Suppressor macrophage (primary cell): ENCODE measurements at regions not wholly inside any gene's neighbourhood (a gene's known extent, or its start where the extent isn't known, plus 50 kb on each side); places are given as distances from the start of the nearest gene placed in this dataset.
A peak's percentile ranks its signal among the peaks of the same experiment; 100 is the strongest.
"Not testable (repeated sequence)": the region's sequence is repeated elsewhere in the genome, so short reads cannot be mapped to it uniquely, and the experiment has no call there.

ENCODE experiments used
- DNase-seq, 4 experiments: peaks; one replicate each; pipeline ENCODE4 v3.0.0-alpha.2; 2020 to 2022

DNA sequence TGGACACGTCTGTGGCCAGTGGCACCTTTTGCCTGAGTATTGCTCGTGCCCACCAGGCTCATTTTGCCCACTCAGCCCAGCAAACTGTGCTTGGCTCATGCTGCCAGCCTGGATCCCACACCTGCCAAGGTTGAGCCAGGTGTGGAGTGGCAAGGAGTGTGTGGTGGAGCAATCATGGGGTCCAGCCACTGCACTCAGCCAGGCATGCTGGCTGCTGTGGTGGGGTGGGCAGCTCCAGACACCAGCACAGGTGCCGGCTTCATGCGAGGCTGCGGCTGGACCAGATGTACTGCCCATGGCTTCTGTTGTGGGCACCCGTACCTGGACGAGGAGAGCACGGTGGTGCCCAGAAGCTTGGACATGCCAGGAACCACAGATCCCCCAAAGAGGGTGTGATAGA is 364.1 kb downstream of the TMEM38B start:
- DNase-seq, result no peak

DNA sequence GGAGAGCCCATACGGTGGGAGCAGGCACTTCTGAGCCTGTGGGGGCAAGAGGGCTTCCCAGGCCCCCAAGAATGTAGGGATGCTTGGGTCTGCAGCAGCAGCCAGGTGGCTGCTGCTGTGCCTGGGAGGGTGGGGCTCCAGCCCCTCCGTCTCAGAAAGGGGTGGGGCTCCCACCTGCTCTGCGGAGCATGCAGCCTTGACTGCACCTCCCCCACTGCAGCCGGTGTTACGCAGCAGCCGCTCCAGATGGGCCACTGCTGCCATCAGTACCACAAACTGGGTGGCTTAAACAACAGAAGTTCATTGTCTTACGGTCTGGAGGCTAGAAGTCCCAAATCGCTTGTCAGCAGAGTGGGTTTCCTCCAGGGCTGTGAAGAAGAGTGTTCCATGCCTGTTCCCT is 365.5 kb downstream of the TMEM38B start:
- DNase-seq, result no peak

DNA sequence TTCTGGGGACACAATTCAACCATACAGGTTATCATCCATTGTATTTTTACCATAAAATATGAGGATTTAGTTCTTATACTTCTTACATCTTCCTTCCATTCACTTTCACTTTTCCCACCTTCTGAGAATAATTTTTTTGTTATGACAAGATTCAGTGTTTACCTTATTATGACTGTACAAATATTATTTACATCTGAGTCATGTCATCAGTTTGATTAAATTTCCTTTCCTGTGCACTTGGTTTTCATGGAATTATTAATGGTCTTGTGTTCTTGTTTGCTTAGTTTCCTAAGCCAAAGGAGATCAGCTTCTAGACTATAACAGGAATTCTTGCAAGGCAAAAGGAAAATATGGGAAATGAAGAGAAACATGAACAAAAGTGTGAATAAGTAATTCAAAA is 366.5 kb downstream of the TMEM38B start:
- DNase-seq, result no peak

DNA sequence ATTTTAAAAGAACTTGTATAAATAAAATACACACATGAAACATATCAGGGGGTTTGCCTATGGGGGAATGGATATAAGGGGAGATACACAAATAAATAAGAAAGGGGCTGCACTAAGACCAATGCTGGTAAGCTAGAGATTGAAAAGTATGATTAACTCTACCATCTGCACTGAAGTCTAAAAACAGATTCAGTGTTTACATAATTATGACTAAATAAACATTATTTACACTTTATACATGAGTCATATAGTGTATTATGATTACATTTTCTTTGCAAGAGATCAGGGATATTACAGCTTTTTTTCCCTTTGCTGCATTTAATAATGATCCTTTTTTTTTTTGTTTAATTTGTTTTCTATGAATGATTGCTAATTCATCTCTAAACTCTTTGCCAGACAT is 367.9 kb downstream of the TMEM38B start:
- no peak for DNase-seq

DNA sequence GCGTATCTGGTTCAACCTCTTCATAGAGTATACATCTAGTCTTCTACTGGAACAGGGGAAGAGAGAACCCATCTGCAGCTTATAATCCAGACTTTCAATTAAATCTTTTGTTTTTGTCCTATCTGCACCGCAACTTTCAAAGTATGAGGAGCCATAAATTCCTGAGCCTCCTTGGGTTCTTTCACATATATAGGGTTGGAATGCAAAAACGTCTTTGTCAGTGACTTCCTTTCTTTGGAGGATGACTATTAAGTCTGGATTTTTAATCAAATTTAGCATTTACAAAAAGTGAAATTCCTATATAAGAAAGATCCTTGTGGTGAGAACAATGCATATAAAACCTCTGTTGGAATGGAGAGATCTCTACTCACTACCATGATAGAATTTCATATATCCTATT is 370.8 kb downstream of the TMEM38B start:
- no peak for DNase-seq

DNA sequence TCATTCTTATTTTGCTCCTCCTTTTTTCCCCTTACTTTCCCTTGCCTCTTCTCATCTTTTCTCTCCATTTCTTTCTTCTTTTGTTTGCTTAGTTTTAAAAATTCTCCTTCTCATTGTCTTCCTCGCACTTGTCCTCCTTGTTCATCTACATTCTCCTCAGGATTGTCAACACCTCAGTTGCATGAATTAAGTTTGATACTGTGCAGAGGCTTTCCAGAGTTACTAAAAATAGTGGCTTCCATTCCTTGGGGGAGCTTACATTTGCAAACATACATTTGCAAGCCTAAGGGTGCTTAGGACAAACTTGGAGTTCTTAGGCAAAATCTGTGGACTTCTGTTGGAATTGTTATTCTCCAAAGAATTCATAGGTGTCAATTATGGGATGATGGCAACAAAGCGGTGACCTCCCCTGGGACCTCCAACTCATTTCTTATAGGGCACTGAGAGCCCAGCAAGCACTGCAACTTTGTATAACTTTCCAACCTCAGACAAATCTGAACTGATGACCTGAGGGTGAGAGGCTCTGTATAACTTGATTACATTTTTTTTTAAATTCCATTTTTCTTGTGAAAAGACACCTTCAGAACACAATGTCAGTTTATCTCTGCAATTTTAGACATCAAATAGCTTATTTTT is 371.4 kb downstream of the TMEM38B start:
- no peak for DNase-seq

DNA sequence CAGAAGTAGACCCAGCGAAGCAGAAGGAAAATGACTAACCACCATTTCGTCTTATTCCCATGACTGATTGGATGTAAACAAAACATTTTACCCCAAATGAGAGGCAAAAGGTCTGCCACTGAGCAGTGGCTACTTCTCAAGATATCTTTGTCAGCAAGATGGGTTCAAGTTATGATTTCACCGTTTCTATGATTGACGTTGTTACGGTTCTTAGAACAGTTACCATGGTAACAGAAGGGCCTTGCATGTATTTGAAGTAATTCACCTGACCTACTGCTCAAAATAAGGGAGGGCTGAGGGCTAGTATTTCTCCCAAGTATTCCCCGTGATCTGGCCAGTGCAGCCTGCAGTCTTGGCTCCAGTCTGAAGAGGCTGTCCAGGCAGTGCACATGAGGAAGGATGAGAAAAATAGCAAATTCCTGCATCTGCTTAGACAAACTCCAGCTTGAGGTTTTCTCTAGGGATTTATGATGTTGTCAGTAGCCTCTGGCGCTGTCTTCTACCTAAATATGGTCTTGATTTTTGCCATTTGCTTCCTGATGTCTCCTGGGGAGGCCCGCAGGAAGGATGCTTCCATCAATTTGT is 372.7 kb downstream of the TMEM38B start:
- no peak for DNase-seq

DNA sequence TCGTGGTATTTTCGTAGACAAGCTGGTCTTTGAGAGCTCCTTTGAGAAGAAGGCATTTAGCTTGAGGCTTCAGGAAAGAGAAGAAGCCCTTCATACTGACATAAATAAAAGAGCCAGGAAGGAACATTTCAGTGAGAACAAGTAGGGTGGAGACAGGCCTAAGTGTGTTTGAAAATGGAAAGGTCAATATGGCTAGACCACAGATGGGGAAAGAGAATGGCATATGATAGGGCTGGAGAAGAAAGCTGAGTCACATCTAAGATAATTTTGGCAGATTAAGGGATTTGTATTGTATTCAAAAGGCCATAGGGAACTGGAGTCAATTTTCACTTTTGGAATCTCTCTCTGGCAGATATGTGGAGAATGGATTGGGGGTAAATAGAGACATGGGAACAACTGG is 374.9 kb downstream of the TMEM38B start:
- DNase-seq, result no peak

DNA sequence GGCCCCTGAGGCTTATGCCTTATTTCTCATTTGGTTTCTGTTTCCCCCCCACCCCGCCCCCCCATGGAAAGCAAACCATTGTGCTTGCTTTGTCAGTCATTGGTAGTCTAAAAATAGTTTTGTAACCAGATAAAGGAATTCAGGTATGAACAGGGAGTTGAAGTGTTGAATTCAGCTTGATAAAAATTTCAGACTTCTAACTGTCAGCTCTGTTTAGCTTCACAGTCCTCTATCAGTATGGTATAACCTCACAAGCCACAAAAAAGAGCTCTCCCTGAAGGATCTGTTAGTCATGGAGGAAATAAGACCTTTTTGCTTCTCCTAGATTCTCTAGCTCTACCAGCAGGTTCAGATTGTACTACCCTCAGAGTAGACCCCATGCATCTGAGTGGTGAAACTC is 378.1 kb downstream of the TMEM38B start:
- no peak for DNase-seq

DNA sequence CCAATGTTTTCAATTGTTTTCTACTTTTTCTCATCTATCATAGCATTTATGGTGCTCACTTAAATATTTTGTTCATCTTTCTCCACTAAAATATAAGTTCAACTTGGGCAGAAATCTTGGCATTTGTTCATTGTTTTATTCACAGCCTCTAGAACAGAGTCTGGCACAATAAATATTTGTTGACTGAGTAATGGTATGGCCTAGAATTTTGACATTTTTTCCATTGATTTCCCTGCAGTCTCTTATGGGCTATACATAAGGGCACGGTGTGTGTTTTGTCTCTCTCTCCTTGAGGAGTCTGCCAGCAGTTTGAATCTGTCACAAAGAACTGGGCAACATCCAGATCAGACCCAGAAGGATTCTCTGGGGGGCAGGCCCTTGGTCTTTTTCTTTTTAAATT is 379.7 kb downstream of the TMEM38B start:
- DNase-seq, result no peak

DNA sequence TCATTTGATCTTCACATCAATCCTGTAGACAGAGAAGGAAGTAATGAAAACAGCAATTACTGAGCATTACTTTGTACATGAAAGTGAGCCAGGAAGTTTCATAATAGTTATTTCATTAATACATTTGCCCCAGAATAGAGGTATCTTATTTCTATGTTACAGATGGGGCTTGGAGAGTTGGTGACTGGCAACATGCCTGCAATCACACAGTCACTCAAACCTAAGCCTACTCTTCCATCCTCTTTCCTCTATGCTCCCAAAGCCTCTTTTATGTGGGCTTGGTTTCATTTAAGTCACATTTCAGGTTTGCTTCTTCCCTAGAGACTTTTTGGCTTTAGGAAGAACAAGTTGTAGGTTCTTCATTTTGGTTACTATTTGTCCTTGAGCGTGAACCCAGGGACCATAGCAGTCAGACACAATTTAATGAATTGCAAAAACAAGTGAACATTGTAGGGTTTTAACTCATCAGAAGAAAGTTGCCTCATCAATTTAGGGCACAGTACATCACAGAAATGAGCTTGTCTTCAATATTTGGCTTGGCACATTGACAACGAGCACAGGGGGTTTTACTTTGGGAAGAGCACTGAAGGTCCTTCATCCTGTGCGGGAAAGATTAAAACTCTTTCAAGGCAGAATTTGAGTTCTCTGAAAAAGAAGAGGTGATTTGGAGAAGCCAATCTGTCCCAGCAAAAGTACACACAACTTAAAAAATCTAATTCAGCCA is 381.1 kb downstream of the TMEM38B start:
- no peak for DNase-seq

DNA sequence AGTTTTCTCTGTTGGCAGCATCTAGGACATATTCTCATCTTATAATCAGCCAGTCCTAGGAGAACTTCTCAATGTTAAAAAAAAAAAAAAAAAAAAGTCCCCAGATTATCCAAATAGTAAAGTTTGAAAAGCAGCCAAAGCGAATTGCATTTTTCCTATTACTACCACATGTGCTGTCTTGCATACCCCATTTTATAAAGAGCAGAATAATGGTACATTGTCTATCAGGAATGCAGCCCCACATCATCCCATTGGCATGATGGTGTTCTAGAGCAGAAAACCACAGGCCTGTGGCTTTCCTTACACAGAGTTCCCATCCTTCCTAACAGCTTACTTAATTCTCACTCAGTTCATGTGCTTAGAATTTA is 381.6 kb downstream of the TMEM38B start:
- no peak for DNase-seq

DNA sequence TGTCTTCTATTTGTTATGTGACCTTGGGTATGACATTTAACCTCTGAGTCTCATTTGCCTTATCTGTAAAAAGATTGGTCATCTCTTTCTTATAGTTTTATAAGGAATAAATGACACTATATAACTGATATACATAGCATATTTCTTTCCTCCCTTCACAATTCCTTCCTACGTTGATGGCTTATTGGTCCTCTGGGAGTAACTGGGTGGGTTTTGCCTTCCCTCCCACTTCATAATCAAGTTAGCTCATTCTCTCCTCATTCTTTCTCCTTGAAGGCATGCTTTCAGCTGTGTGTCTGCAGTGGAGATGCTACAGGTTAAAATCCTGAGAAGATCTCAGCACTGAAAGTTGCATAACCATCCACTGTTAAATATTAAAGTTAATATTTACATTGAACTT is 382.4 kb downstream of the TMEM38B start:
- no peak for DNase-seq

DNA sequence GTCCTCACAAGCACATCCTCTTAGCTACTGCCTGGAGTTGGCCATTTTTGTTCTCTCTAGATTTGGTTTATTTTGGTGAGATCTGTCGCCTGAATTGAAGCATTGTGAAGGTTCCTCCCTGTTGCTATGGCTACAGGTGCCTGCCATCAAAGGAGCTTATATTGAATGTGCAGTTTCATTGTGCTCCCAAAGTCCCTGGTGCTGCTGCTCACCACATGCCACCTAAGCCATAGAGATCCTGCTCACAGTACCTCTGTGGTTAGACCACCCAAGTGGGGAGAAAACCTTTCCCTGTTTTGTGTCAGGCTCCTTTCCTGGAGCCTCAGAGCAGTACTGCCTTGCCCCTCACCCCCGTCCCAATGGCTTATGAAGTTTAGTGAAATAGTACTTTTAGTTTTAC is 383.4 kb downstream of the TMEM38B start:
- no peak for DNase-seq

DNA sequence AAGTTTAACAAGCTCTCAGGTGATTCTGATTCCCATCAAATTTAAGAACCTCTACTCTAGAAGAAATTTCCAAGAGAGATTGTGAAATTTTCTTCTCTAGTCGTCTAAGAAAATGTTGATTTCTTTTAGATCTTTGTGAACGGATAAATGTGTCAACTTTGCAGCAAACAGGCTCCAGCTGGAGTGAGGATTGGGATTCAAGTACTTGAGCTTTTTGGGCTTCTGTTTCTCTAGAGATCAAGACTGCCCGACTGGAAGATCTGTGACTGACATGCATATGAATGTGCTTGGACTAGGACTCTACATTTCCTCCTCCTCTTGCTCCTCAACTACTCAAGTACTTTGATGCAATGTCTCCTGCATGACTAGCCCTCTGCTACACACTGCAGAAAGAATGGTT is 388.3 kb downstream of the TMEM38B start:
- no peak for DNase-seq

DNA sequence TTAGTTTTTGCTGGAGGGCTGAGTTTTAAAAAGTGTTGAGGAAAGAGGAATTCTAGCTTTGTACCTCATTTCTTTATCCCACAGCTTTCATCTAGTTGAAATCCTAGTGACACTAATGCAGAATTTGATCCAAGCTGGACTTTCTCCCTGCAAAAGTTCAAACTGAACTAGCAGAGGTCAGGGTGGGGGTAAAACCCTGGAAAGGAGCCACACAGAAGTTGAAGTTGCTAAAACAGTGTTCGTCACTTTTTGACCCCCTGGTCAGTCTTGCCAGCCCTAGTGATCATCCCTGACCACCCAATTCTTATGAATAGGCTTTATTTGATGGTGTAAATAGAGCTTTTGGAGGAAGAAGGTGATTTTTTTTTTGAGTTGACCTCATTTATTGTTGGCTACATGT is 390.4 kb downstream of the TMEM38B start:
- DNase-seq, result no peak

DNA sequence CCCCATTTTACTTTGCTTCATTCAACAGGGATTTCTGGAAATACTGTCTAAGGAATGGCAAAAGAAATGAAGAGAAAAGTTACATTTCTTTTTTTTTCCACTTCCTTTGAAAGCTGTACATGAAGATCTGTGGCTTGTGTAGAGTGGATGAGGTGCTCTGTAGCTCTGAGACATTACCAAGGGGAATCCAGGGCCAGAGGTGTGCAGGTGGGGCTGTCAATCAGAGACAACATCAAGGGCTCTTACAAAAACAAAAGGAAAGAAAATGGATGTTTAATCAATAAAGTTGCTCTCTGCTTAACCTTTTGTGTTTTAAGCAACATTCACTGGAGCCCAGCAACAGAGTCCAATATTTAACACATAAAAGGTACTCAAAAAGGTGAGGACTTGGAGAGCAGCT is 391.1 kb downstream of the TMEM38B start:
- no peak for DNase-seq

DNA sequence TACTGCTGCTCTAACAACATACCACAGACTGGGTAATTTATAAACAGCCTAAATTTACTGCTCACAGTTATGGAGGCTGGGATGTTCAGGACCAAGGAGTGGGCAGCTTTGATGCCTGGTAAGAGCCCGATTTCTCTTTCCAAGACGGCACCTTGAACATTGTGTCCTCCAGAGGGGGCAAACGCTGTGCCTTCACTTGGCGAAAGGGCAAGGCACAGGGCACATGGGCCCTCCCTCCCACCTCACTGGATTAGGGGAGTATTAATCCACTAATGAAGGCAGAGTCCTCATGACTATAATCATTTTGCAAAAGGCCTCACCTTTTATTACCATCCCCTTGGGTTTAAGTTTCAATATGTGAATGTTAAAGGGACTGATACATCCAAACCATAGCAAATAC is 397.7 kb downstream of the TMEM38B start:
- DNase-seq, result no peak

DNA sequence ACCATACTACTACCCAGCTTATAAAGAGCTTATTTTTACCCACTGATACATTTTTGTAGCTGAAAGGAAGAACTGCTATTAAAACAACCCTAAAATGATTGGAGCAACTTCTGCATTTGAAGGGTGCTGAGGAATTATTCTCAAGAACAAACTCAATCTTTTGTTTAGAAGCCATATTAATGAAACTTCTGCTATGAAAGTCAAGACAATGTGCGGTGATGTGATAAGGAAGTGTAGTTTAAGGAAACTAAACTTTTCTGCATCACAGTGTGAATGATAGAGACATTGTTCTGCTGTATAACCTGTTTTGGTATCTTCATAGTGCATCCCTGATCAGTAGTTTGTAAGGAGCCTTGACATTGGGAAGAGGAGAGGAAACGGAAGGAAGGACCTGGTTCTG is 408.5 kb downstream of the TMEM38B start:
- no peak for DNase-seq

DNA sequence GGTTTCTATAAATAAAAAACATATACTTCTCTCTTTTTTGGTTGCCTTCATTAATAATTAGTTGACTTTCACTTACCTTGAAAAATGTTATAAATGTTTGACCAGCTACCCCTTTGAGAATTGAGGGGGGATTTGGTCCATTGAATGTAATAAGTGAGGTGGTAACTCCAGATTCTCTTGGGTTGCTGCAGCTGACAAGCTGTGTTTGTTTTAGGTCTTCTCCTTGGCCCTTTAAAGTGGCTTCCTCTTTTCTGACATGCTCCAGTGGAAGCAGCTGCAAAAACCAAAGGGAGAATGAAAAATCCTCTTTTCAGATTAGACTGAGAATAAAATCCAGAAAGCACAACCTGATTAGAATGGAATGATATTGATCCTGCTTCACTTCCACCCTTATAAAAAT is 410.5 kb downstream of the TMEM38B start:
- peak in 1 of 4 experiments; percentile 1 for DNase-seq

DNA sequence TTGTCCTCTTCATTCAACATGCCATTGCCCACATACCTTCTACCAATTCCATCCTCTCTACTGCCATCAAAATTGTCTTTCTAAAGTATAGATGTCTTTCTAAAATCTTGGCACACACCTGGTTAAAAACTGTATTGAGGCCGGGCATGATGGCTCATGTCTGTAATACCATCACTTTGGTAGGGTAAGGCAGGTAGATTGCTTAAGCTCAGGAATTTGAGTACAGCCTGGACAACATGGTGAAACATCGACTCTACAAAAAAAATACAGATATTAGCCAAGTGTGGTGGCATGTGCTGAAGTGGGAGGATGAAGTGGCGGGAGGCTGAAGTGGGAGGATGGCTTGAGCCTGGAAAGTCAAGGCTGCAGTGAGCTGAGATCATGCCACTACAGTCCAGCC is 412.1 kb downstream of the TMEM38B start:
- no peak for DNase-seq

DNA sequence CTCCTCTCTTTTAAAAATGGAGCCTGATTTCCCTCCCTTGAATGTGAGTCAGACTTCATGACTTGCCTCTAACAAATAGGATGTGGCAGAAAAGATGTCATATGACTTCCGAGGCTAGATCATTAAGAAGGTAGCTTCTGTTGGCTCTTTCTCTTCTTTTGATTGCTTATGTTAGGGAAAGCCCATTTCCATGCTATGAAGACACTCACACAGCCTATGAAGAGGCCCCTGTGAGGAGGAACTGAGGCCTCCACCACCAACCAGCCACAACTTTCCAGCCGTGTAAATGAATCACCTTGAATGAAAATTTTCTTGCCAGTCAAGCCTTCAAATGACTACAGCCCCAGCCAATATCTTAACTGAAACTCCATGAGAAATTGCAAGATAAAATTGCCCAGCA is 413.4 kb downstream of the TMEM38B start:
- DNase-seq, result no peak

DNA sequence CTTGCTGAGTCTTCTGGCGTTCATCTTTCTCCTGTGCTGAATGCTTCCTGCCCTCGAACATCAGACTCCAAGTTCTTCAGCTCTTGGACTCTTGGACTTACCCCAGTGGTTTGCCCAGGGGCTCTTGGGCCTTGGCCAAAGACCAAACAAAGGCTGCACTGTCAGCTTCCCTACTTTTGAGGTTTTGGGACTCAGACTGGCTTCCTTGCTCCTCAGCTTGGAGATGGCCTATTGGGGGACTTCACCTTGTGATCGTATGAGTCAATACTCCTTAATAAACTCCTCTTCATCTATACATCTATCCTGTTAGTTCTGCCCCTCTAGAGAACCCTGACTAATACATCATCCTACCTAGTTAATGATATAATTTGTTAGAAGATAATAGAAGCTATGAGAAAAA is 415.4 kb downstream of the TMEM38B start:
- not testable (repeated sequence) for DNase-seq

DNA sequence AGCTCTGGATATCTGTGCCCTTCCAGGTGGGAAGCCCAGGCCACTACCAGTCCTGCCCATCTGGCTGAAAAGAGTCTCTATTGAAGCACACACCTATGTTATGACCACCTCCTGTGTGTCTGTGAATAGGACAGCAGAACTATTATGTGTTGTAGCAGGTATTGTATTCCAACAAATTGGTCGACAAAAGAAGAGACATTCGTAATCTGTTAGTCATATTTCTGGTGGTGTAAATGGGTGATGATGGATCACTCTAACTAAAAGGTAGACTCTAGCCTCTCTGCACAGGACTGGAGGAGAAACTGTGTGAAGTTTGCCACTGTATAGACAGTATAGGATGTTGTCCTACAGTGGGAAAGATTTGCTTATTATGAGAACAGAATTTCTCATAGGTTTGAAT is 416.1 kb downstream of the TMEM38B start:
- no peak for DNase-seq
